HFFc6 (cell line): ENCODE measurements at regions not wholly inside any gene's neighbourhood (a gene's known extent, or its start where the extent isn't known, plus 50 kb on each side); places are given as distances from the start of the nearest gene placed in this dataset.

Experiments
- DNase-seq: peaks from one replicate; pipeline ENCODE4 v3.0.0-alpha.2; 2018
- H3K27ac Mint-ChIP-seq: 2 replicates; pipeline ENCODE4 v1.8.0; 2020; ENCODE audit warnings: mild to moderate bottlenecking, mixed read lengths
- H3K27me3 Mint-ChIP-seq: 2 replicates; pipeline ENCODE4 v1.8.0; 2021; ENCODE audit warnings: mild to moderate bottlenecking, moderate library complexity, mixed read lengths; ENCODE audit not compliant: insufficient read depth
- H3K36me3 Mint-ChIP-seq: 2 replicates; pipeline ENCODE4 v1.8.0; 2021; ENCODE audit warnings: low read depth, mixed read lengths
- H3K4me1 Mint-ChIP-seq: 2 replicates; pipeline ENCODE4 v1.8.0; 2020; ENCODE audit warnings: low read depth, mixed read lengths
- H3K4me3 Mint-ChIP-seq: 2 replicates; pipeline ENCODE4 v1.8.0; 2020; ENCODE audit warnings: mild to moderate bottlenecking, moderate library complexity, mixed read lengths
- H3K9me3 Mint-ChIP-seq: 2 replicates; pipeline ENCODE4 v1.8.0; 2020; ENCODE audit warnings: mild to moderate bottlenecking, mixed read lengths
- CTCF ChIP-seq: fragments of 200-600 bp; sonication (generic); IDR thresholded peaks from 2 replicates; pipeline ENCODE4 v1.5.0; 2021; ENCODE audit warnings: antibody characterized with exemption, mild to moderate bottlenecking

GRCh38 chr9:23926368-23926767 lies 100.3 kb upstream of the ELAVL2 start:
- no peaks in the 10 kb centered on the region for H3K27me3 Mint-ChIP-seq
- H3K4me1 Mint-ChIP-seq: no peaks in the 10 kb centered on the region
- TF ChIP-seq CTCF: no peak
- no peak overlapping the region for H3K27ac Mint-ChIP-seq
- H3K36me3 Mint-ChIP-seq: no peaks in the 10 kb centered on the region
- H3K9me3 Mint-ChIP-seq: peaks cover 22% of the 10 kb centered on the region
- H3K4me3 Mint-ChIP-seq: no peak overlapping the region
- no peak for DNase-seq

GRCh38 chr9:23914431-23915003 lies 88.5 kb upstream of the ELAVL2 start:
- Mint-ChIP-seq H3K4me3 (no peak overlapping the region), H3K4me1 (no peaks in the 10 kb centered on the region), H3K27ac (no peak overlapping the region), H3K27me3 (peaks cover 2% of the 10 kb centered on the region; the same call in 1 of the 2 replicates), H3K9me3 (peaks cover 49% of the 10 kb centered on the region), H3K36me3 (no peaks in the 10 kb centered on the region)
- no peak for TF ChIP-seq CTCF
- DNase-seq: no peak

GRCh38 chr9:23907343-23907742 lies 81.3 kb upstream of the ELAVL2 start:
- Mint-ChIP-seq H3K4me3 (no peak overlapping the region), H3K27me3 (no peaks in the 10 kb centered on the region), H3K27ac (no peak overlapping the region), H3K36me3 (no peaks in the 10 kb centered on the region), H3K9me3 (peaks cover 28% of the 10 kb centered on the region), H3K4me1 (no peaks in the 10 kb centered on the region)
- DNase-seq: no peak
- no peak for TF ChIP-seq CTCF

- Mint-ChIP-seq H3K9me3 (peaks cover 49% of the 10 kb centered on the region), H3K4me3 (no peak overlapping the region), H3K4me1 (no peaks in the 10 kb centered on the region), H3K36me3 (no peaks in the 10 kb centered on the region), H3K27ac (no peak overlapping the region), H3K27me3 (no peaks in the 10 kb centered on the region)
- no peak for DNase-seq
- TF ChIP-seq CTCF: no peak
These were observed 61.7 kb upstream of the ELAVL2 start for GRCh38 chr9:23887781-23888180.
